GM21825 (cell line): ENCODE measurements at regions not wholly inside any gene's neighbourhood (a gene's known extent, or its start where the extent isn't known, plus 50 kb on each side); places are given as distances from the start of the nearest gene placed in this dataset.
"Not testable (repeated sequence)": the region's sequence is repeated elsewhere in the genome, so short reads cannot be mapped to it uniquely, and the experiment has no call there.

Source experiments
- ATAC-seq: cut with Tn5 transposase; IDR thresholded peaks from one replicate; pipeline ENCODE4 v1.9.1; 2021; ENCODE audit warnings: mild to moderate bottlenecking, moderate library complexity; ENCODE audit not compliant: unreplicated experiment

GRCh38 chr1:120357046-120357445 is 57.8 kb upstream of the NBPF8 start:
- ATAC-seq: not testable (repeated sequence)

GRCh38 chr1:120356170-120356569 is 58.7 kb upstream of the NBPF8 start:
- ATAC-seq: not testable (repeated sequence)

GRCh38 chr1:120354618-120355184 is 60.1 kb upstream of the NBPF8 start:
- ATAC-seq: peak; percentile 68

GRCh38 chr1:120342231-120343073 is 72.4 kb upstream of the NBPF8 start:
- not testable (repeated sequence) for ATAC-seq

- not testable (repeated sequence) for ATAC-seq
Measured at GRCh38 chr1:120341756-120342155, 73.1 kb upstream of the NBPF8 start.

GRCh38 chr1:120340838-120341751 is 73.7 kb upstream of the NBPF8 start:
- ATAC-seq: not testable (repeated sequence)

GRCh38 chr1:120315738-120316137 is 99.1 kb upstream of the NBPF8 start:
- ATAC-seq: not testable (repeated sequence)

- ATAC-seq: not testable (repeated sequence)
Measured at GRCh38 chr1:120311930-120312329, 102.9 kb upstream of the NBPF8 start.

- ATAC-seq: not testable (repeated sequence)
Measured at GRCh38 chr1:120308940-120309578, 105.8 kb upstream of the NBPF8 start.

- not testable (repeated sequence) for ATAC-seq
Measured at GRCh38 chr1:120305046-120305445, 109.8 kb upstream of the NBPF8 start.

GRCh38 chr1:120304341-120304740 is 110.5 kb upstream of the NBPF8 start:
- ATAC-seq: not testable (repeated sequence)

GRCh38 chr1:120299433-120300057 is 115.3 kb upstream of the NBPF8 start:
- not testable (repeated sequence) for ATAC-seq

GRCh38 chr1:120298487-120298886 is 116.3 kb upstream of the NBPF8 start:
- not testable (repeated sequence) for ATAC-seq

GRCh38 chr1:120297345-120297953 is 117.4 kb upstream of the NBPF8 start:
- not testable (repeated sequence) for ATAC-seq

- not testable (repeated sequence) for ATAC-seq
Measured at GRCh38 chr1:120290105-120290504, 113.8 kb upstream of the SEC22B start.

- ATAC-seq: not testable (repeated sequence)
Measured at GRCh38 chr1:120289601-120290074, 113.3 kb upstream of the SEC22B start.

- ATAC-seq: not testable (repeated sequence)
Measured at GRCh38 chr1:120288814-120289600, 112.7 kb upstream of the SEC22B start.

- not testable (repeated sequence) for ATAC-seq
Measured at GRCh38 chr1:120288167-120288566, 111.8 kb upstream of the SEC22B start.
